GM12872 (cell line): ENCODE measurements at regions not wholly inside any gene's neighbourhood (a gene's known extent, or its start where the extent isn't known, plus 50 kb on each side); places are given as distances from the start of the nearest gene placed in this dataset.

Source experiments
- TF ChIP-seq, protein P1 (sequence below): IDR thresholded peaks from 3 replicates; pipeline ENCODE4 v1.5.1; 2011; ENCODE audit warnings: low read depth, mild to moderate bottlenecking, low read length, moderate library complexity; ENCODE audit not compliant: insufficient read depth

DNA sequence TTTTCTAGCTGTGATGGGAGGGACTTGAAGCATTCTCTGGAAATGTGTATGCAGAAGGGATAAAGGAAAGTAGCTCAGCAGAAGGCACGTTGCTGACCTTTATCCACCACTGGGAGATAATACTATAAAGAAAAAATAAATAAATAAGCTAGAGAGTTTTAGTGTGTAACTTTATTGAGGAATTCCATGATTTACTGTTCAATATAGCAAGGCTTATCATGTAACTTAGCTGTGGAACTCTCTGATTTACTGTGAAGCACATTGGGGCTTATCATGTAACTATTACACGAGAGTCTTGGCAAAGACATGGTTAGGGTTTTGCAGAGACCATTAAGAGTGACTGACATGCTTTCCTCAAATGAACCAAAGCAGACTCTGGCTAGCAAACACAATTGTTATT lies 316.1 kb upstream of the SNX7 start:
- TF ChIP-seq, protein P1, sequence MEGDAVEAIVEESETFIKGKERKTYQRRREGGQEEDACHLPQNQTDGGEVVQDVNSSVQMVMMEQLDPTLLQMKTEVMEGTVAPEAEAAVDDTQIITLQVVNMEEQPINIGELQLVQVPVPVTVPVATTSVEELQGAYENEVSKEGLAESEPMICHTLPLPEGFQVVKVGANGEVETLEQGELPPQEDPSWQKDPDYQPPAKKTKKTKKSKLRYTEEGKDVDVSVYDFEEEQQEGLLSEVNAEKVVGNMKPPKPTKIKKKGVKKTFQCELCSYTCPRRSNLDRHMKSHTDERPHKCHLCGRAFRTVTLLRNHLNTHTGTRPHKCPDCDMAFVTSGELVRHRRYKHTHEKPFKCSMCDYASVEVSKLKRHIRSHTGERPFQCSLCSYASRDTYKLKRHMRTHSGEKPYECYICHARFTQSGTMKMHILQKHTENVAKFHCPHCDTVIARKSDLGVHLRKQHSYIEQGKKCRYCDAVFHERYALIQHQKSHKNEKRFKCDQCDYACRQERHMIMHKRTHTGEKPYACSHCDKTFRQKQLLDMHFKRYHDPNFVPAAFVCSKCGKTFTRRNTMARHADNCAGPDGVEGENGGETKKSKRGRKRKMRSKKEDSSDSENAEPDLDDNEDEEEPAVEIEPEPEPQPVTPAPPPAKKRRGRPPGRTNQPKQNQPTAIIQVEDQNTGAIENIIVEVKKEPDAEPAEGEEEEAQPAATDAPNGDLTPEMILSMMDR: no peak

DNA sequence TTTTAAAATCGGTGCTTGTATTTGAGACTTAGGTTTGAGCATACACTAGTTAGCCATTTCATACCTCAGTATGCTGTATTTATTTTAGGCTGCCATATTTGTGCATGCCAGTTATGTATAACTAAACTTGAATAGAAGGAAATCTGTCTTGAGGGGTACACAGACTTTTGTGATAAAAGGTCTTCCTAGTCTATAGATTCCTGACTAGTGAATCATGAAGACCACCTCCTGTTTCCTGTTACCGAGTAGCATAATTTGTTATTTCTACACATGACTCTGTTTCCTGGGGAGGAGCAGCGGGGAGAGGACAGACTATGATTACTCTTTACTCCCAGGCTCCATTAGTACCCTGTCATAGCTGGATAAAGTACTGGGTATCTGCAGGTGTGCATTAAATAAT lies 316.8 kb upstream of the SNX7 start:
- TF ChIP-seq, protein P1: no peak

DNA sequence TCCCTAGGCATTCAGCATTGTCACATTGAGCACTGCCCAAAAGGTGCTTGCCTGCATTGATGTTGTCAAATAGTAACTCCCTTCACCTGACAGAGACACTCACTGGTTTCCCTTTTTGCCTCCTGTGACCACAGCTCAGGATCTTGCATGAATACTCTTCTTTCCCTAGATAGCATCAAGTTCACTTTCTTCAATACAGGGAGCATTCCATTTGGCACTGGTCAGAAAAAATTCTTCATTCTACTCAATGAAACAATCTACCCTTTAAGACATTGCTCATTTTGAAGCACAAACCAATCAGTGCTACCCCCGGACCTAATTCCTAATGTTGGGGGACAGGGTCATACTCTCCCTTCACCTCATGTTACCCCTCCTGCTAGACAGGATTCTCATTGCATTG lies 319.0 kb upstream of the SNX7 start:
- TF ChIP-seq, protein P1: no peak

DNA sequence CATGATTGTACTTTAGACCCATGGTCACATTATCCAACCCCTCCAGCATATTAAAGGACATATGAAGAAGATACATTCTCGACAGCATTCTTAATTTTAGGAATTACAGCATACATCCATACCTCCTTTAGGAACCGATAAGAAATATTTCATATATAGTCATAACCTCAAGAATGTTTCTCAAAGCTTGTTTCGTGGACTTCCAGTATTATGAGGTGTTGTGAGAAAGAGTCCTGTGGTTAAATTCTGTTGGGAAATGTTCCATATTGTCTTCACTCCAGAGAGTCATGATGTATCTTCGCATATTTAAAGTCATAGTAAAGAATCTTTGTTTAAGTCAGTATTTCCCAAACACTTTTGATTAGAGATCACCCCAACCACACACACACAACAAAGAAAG lies 321.0 kb upstream of the SNX7 start:
- TF ChIP-seq, protein P1: no peak

DNA sequence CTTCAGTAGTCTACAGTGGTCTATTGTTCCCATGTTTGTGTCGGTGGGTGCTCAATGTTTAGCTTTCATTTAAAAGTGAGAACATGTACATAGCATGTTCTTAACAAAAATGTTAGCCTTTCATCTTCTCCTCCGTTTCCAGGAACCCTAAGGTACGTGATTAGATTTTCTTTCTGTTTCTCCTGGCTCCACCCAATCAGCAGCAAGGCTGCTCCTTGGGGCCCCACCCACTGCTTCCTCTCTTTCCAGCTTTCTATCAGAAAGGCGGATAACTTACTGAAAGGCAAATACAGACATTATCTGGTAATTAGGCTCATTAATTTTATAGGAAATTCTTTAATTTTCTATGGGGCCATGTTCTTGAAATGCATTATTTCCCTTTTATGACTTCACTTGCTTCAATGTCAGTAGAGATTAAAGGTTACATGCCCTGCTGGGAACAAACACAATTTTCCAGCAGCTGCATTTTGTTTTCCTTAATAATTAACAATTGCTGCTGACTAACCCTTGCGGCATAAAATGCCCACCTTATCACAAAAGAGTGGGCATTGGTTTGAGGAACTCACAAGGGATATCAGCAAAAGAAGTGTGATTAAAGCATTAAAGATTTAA lies 324.9 kb upstream of the SNX7 start:
- TF ChIP-seq, protein P1: no peak

DNA sequence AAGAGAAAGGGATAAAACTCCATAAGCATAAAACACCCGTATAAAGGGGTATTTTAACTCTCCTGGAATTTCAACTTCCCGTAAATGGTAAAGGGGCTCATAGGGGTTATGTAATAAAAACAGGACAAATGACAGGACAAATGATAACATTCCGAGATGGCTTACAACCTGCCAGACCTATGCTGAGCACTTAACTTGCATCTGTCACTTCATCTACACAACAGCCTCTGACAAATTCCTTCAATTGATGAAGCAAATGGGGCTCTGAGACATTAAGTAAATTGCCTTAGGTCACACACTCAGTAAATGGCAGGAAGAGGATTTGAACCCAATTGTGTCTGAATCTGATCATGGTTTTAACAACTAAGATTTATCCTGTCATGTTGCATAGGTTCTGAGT lies 327.6 kb upstream of the SNX7 start:
- TF ChIP-seq, protein P1: no peak

DNA sequence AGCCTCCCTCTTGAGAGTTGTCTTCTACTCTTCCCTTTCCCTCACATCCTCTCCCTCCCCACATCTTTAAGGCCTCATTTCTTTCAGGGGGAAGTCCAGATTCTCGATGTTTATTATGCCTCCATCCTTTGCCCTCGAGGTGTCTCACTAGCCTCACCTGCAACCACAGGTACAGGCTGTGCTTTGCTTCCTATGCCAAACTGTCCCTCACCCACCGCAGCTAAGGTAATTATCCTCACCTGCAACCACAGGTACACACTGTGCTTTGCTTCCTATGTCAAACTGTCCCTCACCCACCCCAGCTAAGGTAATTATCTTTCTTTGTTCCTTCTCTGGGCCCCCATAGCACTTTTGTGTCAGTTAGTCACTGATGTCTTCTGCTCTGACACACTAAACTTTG lies 328.1 kb upstream of the SNX7 start:
- TF ChIP-seq, protein P1: no peak
